ENCODE measurements at regions not wholly inside any gene's neighbourhood (a gene's known extent, or its start where the extent isn't known, plus 50 kb on each side); places are given as distances from the start of the nearest gene placed in this dataset.

- WGBS (ENCODE audit: insufficient coverage) = no CpG with 5 or more reads among the region's 1 CpG
- no peaks in the 10 kb centered on the region for H3K9me3 ChIP-seq (ENCODE audit: control insufficient read depth, insufficient read depth, low read length)
- H3K4me3 ChIP-seq (ENCODE audit: low read depth, low read length) = no peak overlapping the region
- H3K27ac ChIP-seq (ENCODE audit: low read depth, low read length) = no peak overlapping the region
- no peaks in the 10 kb centered on the region for H3K27me3 ChIP-seq (ENCODE audit: control insufficient read depth, insufficient read depth, low read length)
- no peak for DNase-seq (ENCODE audit: low read depth in 4 of 6, low spot score in 6 of 6)
- H3K4me1 ChIP-seq (ENCODE audit: control insufficient read depth, insufficient read depth, low read length) = no peaks in the 10 kb centered on the region
- no peaks in the 10 kb centered on the region for H3K36me3 ChIP-seq (ENCODE audit: control insufficient read depth, insufficient read depth, low read length)
Measured at GRCh38 chr11:115843111-115843510, 338.9 kb upstream of the CADM1 start.

GRCh38 chr11:115820026-115820425 lies 315.8 kb upstream of the CADM1 start:
- H3K4me3 ChIP-seq (ENCODE audit: low read depth, low read length) = no peak overlapping the region
- no CpG with 5 or more reads among the region's 1 CpG for WGBS (ENCODE audit: insufficient coverage)
- H3K36me3 ChIP-seq (ENCODE audit: control insufficient read depth, insufficient read depth, low read length) = no peaks in the 10 kb centered on the region
- no peaks in the 10 kb centered on the region for H3K27me3 ChIP-seq (ENCODE audit: control insufficient read depth, insufficient read depth, low read length)
- H3K9me3 ChIP-seq (ENCODE audit: control insufficient read depth, insufficient read depth, low read length) = peaks cover 5% of the 10 kb centered on the region
- no peak overlapping the region for H3K27ac ChIP-seq (ENCODE audit: low read depth, low read length)
- no peaks in the 10 kb centered on the region for H3K4me1 ChIP-seq (ENCODE audit: control insufficient read depth, insufficient read depth, low read length)
- no peak for DNase-seq (ENCODE audit: low read depth in 4 of 6, low spot score in 6 of 6)

GRCh38 chr11:115819014-115819413 lies 314.8 kb upstream of the CADM1 start:
- no peaks in the 10 kb centered on the region for H3K4me1 ChIP-seq (ENCODE audit: control insufficient read depth, insufficient read depth, low read length)
- no peaks in the 10 kb centered on the region for H3K27me3 ChIP-seq (ENCODE audit: control insufficient read depth, insufficient read depth, low read length)
- no peaks in the 10 kb centered on the region for H3K36me3 ChIP-seq (ENCODE audit: control insufficient read depth, insufficient read depth, low read length)
- H3K4me3 ChIP-seq (ENCODE audit: low read depth, low read length) = no peak overlapping the region
- DNase-seq (ENCODE audit: low read depth in 4 of 6, low spot score in 6 of 6) = no peak
- peaks cover 5% of the 10 kb centered on the region for H3K9me3 ChIP-seq (ENCODE audit: control insufficient read depth, insufficient read depth, low read length)
- WGBS (ENCODE audit: insufficient coverage) = 90% methylated on average over 3 of the region's 3 CpGs
- no peak overlapping the region for H3K27ac ChIP-seq (ENCODE audit: low read depth, low read length)

- Histone ChIP-seq H3K4me1 (ENCODE audit: control insufficient read depth, insufficient read depth, low read length) (no peaks in the 10 kb centered on the region), H3K9me3 (ENCODE audit: control insufficient read depth, insufficient read depth, low read length) (peaks cover 5% of the 10 kb centered on the region), H3K27ac (ENCODE audit: low read depth, low read length) (no peak overlapping the region), H3K36me3 (ENCODE audit: control insufficient read depth, insufficient read depth, low read length) (no peaks in the 10 kb centered on the region), H3K4me3 (ENCODE audit: low read depth, low read length) (no peak overlapping the region), H3K27me3 (ENCODE audit: control insufficient read depth, insufficient read depth, low read length) (no peaks in the 10 kb centered on the region)
- WGBS (ENCODE audit: insufficient coverage) = 63% methylated on average over 1 of the region's 6 CpGs
- peak in 2 of 6 donors; percentile 11 to 41 for DNase-seq (ENCODE audit: low read depth in 4 of 6, low spot score in 6 of 6)
Measured at GRCh38 chr11:115817844-115818468, 313.7 kb upstream of the CADM1 start.

- Histone ChIP-seq H3K4me1 (ENCODE audit: control insufficient read depth, insufficient read depth, low read length) (no peaks in the 10 kb centered on the region), H3K4me3 (ENCODE audit: low read depth, low read length) (no peak overlapping the region), H3K9me3 (ENCODE audit: control insufficient read depth, insufficient read depth, low read length) (peaks cover 10% of the 10 kb centered on the region), H3K27me3 (ENCODE audit: control insufficient read depth, insufficient read depth, low read length) (no peaks in the 10 kb centered on the region), H3K36me3 (ENCODE audit: control insufficient read depth, insufficient read depth, low read length) (no peaks in the 10 kb centered on the region), H3K27ac (ENCODE audit: low read depth, low read length) (no peak overlapping the region)
- WGBS (ENCODE audit: insufficient coverage) = 100% methylated on average over 1 of the region's 3 CpGs
- DNase-seq (ENCODE audit: low read depth in 4 of 6, low spot score in 6 of 6) = no peak
Measured at GRCh38 chr11:115808351-115808940, 304.2 kb upstream of the CADM1 start.

GRCh38 chr11:115806056-115806455 lies 301.8 kb upstream of the CADM1 start:
- Histone ChIP-seq H3K9me3 (ENCODE audit: control insufficient read depth, insufficient read depth, low read length) (peaks cover 10% of the 10 kb centered on the region), H3K27me3 (ENCODE audit: control insufficient read depth, insufficient read depth, low read length) (no peaks in the 10 kb centered on the region), H3K4me3 (ENCODE audit: low read depth, low read length) (no peak overlapping the region), H3K4me1 (ENCODE audit: control insufficient read depth, insufficient read depth, low read length) (no peaks in the 10 kb centered on the region), H3K36me3 (ENCODE audit: control insufficient read depth, insufficient read depth, low read length) (no peaks in the 10 kb centered on the region), H3K27ac (ENCODE audit: low read depth, low read length) (no peak overlapping the region)
- DNase-seq (ENCODE audit: low read depth in 4 of 6, low spot score in 6 of 6) = peak in 2 of 6 donors; percentile 38 to 91
- WGBS (ENCODE audit: insufficient coverage) = no CpG with 5 or more reads among the region's 2 CpGs

GRCh38 chr11:115803073-115803740 lies 299.0 kb upstream of the CADM1 start:
- WGBS (ENCODE audit: insufficient coverage) = 100% methylated on average over 1 of the region's 2 CpGs
- DNase-seq (ENCODE audit: low read depth in 4 of 6, low spot score in 6 of 6) = no peak
- Histone ChIP-seq H3K27ac (ENCODE audit: low read depth, low read length) (no peak overlapping the region), H3K27me3 (ENCODE audit: control insufficient read depth, insufficient read depth, low read length) (no peaks in the 10 kb centered on the region), H3K4me3 (ENCODE audit: low read depth, low read length) (no peak overlapping the region), H3K4me1 (ENCODE audit: control insufficient read depth, insufficient read depth, low read length) (no peaks in the 10 kb centered on the region), H3K9me3 (ENCODE audit: control insufficient read depth, insufficient read depth, low read length) (peaks cover 4% of the 10 kb centered on the region), H3K36me3 (ENCODE audit: control insufficient read depth, insufficient read depth, low read length) (no peaks in the 10 kb centered on the region)

- Histone ChIP-seq H3K36me3 (ENCODE audit: control insufficient read depth, insufficient read depth, low read length) (no peaks in the 10 kb centered on the region), H3K27ac (ENCODE audit: low read depth, low read length) (no peak overlapping the region), H3K27me3 (ENCODE audit: control insufficient read depth, insufficient read depth, low read length) (no peaks in the 10 kb centered on the region), H3K4me3 (ENCODE audit: low read depth, low read length) (no peak overlapping the region), H3K9me3 (ENCODE audit: control insufficient read depth, insufficient read depth, low read length) (peaks cover 2% of the 10 kb centered on the region), H3K4me1 (ENCODE audit: control insufficient read depth, insufficient read depth, low read length) (no peaks in the 10 kb centered on the region)
- DNase-seq (ENCODE audit: low read depth in 4 of 6, low spot score in 6 of 6) = no peak
- WGBS (ENCODE audit: insufficient coverage) = 89% methylated on average over 2 of the region's 3 CpGs
Measured at GRCh38 chr11:115802641-115803040, 298.4 kb upstream of the CADM1 start.

- H3K36me3 ChIP-seq (ENCODE audit: control insufficient read depth, insufficient read depth, low read length) = no peaks in the 10 kb centered on the region
- no peak for DNase-seq (ENCODE audit: low read depth in 4 of 6, low spot score in 6 of 6)
- no peak overlapping the region for H3K27ac ChIP-seq (ENCODE audit: low read depth, low read length)
- no peak overlapping the region for H3K4me3 ChIP-seq (ENCODE audit: low read depth, low read length)
- 85% methylated on average over 5 of the region's 6 CpGs for WGBS (ENCODE audit: insufficient coverage)
- no peaks in the 10 kb centered on the region for H3K4me1 ChIP-seq (ENCODE audit: control insufficient read depth, insufficient read depth, low read length)
- H3K9me3 ChIP-seq (ENCODE audit: control insufficient read depth, insufficient read depth, low read length) = no peaks in the 10 kb centered on the region
- H3K27me3 ChIP-seq (ENCODE audit: control insufficient read depth, insufficient read depth, low read length) = no peaks in the 10 kb centered on the region
Measured at GRCh38 chr11:115792903-115793302, 288.7 kb upstream of the CADM1 start.

- Histone ChIP-seq H3K4me3 (ENCODE audit: low read depth, low read length) (no peak overlapping the region), H3K4me1 (ENCODE audit: control insufficient read depth, insufficient read depth, low read length) (peaks cover 5% of the 10 kb centered on the region), H3K27me3 (ENCODE audit: control insufficient read depth, insufficient read depth, low read length) (no peaks in the 10 kb centered on the region), H3K27ac (ENCODE audit: low read depth, low read length) (no peak overlapping the region), H3K9me3 (ENCODE audit: control insufficient read depth, insufficient read depth, low read length) (no peaks in the 10 kb centered on the region), H3K36me3 (ENCODE audit: control insufficient read depth, insufficient read depth, low read length) (no peaks in the 10 kb centered on the region)
- 86% methylated on average over 1 of the region's 5 CpGs for WGBS (ENCODE audit: insufficient coverage)
- DNase-seq (ENCODE audit: low read depth in 4 of 6, low spot score in 6 of 6) = no peak
Measured at GRCh38 chr11:115787302-115787701, 283.1 kb upstream of the CADM1 start.
